Limb (tissue), 2 donors: ENCODE measurements at regions not wholly inside any gene's neighbourhood (a gene's known extent, or its start where the extent isn't known, plus 50 kb on each side); places are given as distances from the start of the nearest gene placed in this dataset.

Experiments used
- DNase-seq, 2 donors: peaks; one replicate each; pipeline ENCODE4 v3.0.0-alpha.2; 2016; ENCODE audit errors: extremely low spot score in 2 of 2

GRCh38 chr5:3026099-3026498 lies 274.6 kb upstream of the IRX2 start:
- DNase-seq, result no peak

- no peak for DNase-seq
These were observed 273.9 kb upstream of the IRX2 start for GRCh38 chr5:3025392-3025791.

- no peak for DNase-seq
These were observed 273.5 kb upstream of the IRX2 start for GRCh38 chr5:3024976-3025375.

- no peak for DNase-seq
These were observed 273.1 kb upstream of the IRX2 start for GRCh38 chr5:3024554-3024953.

GRCh38 chr5:3024126-3024525 lies 272.6 kb upstream of the IRX2 start:
- no peak for DNase-seq

- no peak for DNase-seq
These were observed 272.2 kb upstream of the IRX2 start for GRCh38 chr5:3023656-3024055.

- no peak for DNase-seq
These were observed 271.2 kb upstream of the IRX2 start for GRCh38 chr5:3022665-3023064.

GRCh38 chr5:3020426-3020825 lies 268.9 kb upstream of the IRX2 start:
- no peak for DNase-seq

GRCh38 chr5:3019045-3019444 lies 267.6 kb upstream of the IRX2 start:
- no peak for DNase-seq

- no peak for DNase-seq
These were observed 260.2 kb upstream of the IRX2 start for GRCh38 chr5:3011764-3012017.

- no peak for DNase-seq
These were observed 259.7 kb upstream of the IRX2 start for GRCh38 chr5:3010953-3011763.

- DNase-seq, result peak in 1 of 2 donors; percentile 9
These were observed 258.9 kb upstream of the IRX2 start for GRCh38 chr5:3010301-3010952.

- peak in 1 of 2 donors; percentile 6 for DNase-seq
These were observed 258.1 kb upstream of the IRX2 start for GRCh38 chr5:3009605-3010004.

GRCh38 chr5:3007577-3007976 lies 256.1 kb upstream of the IRX2 start:
- DNase-seq, result no peak

GRCh38 chr5:3006961-3007551 lies 255.6 kb upstream of the IRX2 start:
- DNase-seq, result no peak

GRCh38 chr5:3006526-3006925 lies 255.0 kb upstream of the IRX2 start:
- no peak for DNase-seq

- DNase-seq, result no peak
These were observed 253.0 kb upstream of the IRX2 start for GRCh38 chr5:3004361-3005080.

- no peak for DNase-seq
These were observed 250.8 kb upstream of the IRX2 start for GRCh38 chr5:3002230-3002629.

GRCh38 chr5:3000631-3001030 lies 249.2 kb upstream of the IRX2 start:
- no peak for DNase-seq

GRCh38 chr5:2999926-3000325 lies 248.4 kb upstream of the IRX2 start:
- no peak for DNase-seq

- DNase-seq, result no peak
These were observed 246.6 kb upstream of the IRX2 start for GRCh38 chr5:2998106-2998505.

GRCh38 chr5:2997179-2997578 lies 245.7 kb upstream of the IRX2 start:
- DNase-seq, result no peak
